Naive thymus-derived CD4-positive, alpha-beta T cell (primary cell): ENCODE measurements at regions not wholly inside any gene's neighbourhood (a gene's known extent, or its start where the extent isn't known, plus 50 kb on each side); places are given as distances from the start of the nearest gene placed in this dataset.

Experiments used
- ATAC-seq: fragments of 150-1000 bp; cut with Tn5 transposase; 2 replicates; pipeline ENCODE4 v1.10.0; 2021; ENCODE audit warnings: mild to moderate bottlenecking, moderate library complexity
- CTCF ChIA-PET: fragments of 350-600 bp; sonication (Branson Sonifier 250); formaldehyde crosslinking; loops from one replicate; lab custom pipeline; 2021; ENCODE audit warnings: antibody characterized with exemption; lab: Charles Lee
- POLR2A ChIA-PET: fragments of 350-600 bp; sonication (Branson Sonifier 250); formaldehyde crosslinking; loops from one replicate; lab custom pipeline; 2021; ENCODE audit warnings: antibody characterized with exemption, inconsistent platforms; lab: Charles Lee
- DNase-seq, 9 donors: peaks; one replicate each; pipeline versions ENCODE4 v3.0.0 to v3.0.0-alpha.2; 2020 to 2022; ENCODE audit warnings: mixed read lengths in 1 of 9
- H3K27ac ChIP-seq: one replicate; pipeline ENCODE4 v1.7.0; 2013; ENCODE audit warnings: mild to moderate bottlenecking, low read depth, low read length, moderate library complexity
- H3K27me3 ChIP-seq, 2 donors: one replicate each; pipeline ENCODE4 v1.7.0; 2013; ENCODE audit warnings: low read length in 2 of 2, mild to moderate bottlenecking in 2 of 2, moderate library complexity in 2 of 2; ENCODE audit not compliant: control insufficient read depth in 2 of 2, insufficient read depth in 2 of 2
- H3K36me3 ChIP-seq, 3 experiments: 1 replicate in 2 of 3; 2 replicates in 1 of 3; pipeline ENCODE4 v1.7.0; 2013; ENCODE audit warnings: low read length in 3 of 3, mild to moderate bottlenecking in 3 of 3, moderate library complexity in 1 of 3; ENCODE audit not compliant: insufficient read depth in 3 of 3, control insufficient read depth in 2 of 3
- H3K4me1 ChIP-seq, 2 donors: one replicate each; pipeline ENCODE4 v1.7.0; 2013; ENCODE audit warnings: low read length in 2 of 2, mild to moderate bottlenecking in 2 of 2, moderate library complexity in 1 of 2; ENCODE audit not compliant: control insufficient read depth in 2 of 2, insufficient read depth in 2 of 2
- H3K4me3 ChIP-seq: 2 replicates; pipeline ENCODE4 v1.7.0; 2013; ENCODE audit warnings: mild to moderate bottlenecking, low read length
- H3K9me3 ChIP-seq, 3 experiments: 1 replicate in 2 of 3; 2 replicates in 1 of 3; pipeline ENCODE4 v1.7.0; 2013; ENCODE audit warnings: low read length in 3 of 3; ENCODE audit not compliant: control insufficient read depth in 2 of 3
- H3K27ac Mint-ChIP-seq, 9 donors: one replicate each; pipeline ENCODE4 v1.8.0; 2020 to 2022; ENCODE audit warnings: mixed read lengths in 9 of 9, mild to moderate bottlenecking in 8 of 9, moderate library complexity in 5 of 9, inconsistent platforms in 2 of 9
- H3K27me3 Mint-ChIP-seq, 5 donors: one replicate each; pipeline ENCODE4 v1.8.0; 2021 to 2022; ENCODE audit warnings: mixed read lengths in 5 of 5, mild to moderate bottlenecking in 1 of 5
- H3K36me3 Mint-ChIP-seq, 5 donors: one replicate each; pipeline ENCODE4 v1.8.0; 2020 to 2022; ENCODE audit warnings: mixed read lengths in 5 of 5, mild to moderate bottlenecking in 3 of 5, inconsistent platforms in 1 of 5
- H3K4me1 Mint-ChIP-seq, 7 donors: one replicate each; pipeline ENCODE4 v1.8.0; 2020 to 2022; ENCODE audit warnings: mixed read lengths in 7 of 7, mild to moderate bottlenecking in 3 of 7, inconsistent platforms in 1 of 7
- H3K4me3 Mint-ChIP-seq, 10 donors: one replicate each; pipeline ENCODE4 v1.8.0; 2020 to 2022; ENCODE audit warnings: mild to moderate bottlenecking in 10 of 10, mixed read lengths in 10 of 10, moderate library complexity in 6 of 10, inconsistent platforms in 2 of 10
- H3K9me3 Mint-ChIP-seq, 11 donors: one replicate each; pipeline ENCODE4 v1.8.0; 2020 to 2022; ENCODE audit warnings: mixed read lengths in 11 of 11, mild to moderate bottlenecking in 4 of 11, inconsistent platforms in 1 of 11, moderate library complexity in 1 of 11
- intact Hi-C, 2 donors: fragments of 100-400 bp; cut with micrococcal nuclease; formaldehyde crosslinking; loops; one replicate each; pipeline ENCODE4 v1.15.1; 2023

GRCh38 chr6:137776256-137776655 lies 90.8 kb upstream of the TNFAIP3 start:
- intact Hi-C loops = no loop called here
- H3K27ac ChIP-seq = no peak overlapping the region
- peaks cover 0 to 10% (median 0%) of the 10 kb centered on the region in 5 donors for H3K36me3 Mint-ChIP-seq

DNA sequence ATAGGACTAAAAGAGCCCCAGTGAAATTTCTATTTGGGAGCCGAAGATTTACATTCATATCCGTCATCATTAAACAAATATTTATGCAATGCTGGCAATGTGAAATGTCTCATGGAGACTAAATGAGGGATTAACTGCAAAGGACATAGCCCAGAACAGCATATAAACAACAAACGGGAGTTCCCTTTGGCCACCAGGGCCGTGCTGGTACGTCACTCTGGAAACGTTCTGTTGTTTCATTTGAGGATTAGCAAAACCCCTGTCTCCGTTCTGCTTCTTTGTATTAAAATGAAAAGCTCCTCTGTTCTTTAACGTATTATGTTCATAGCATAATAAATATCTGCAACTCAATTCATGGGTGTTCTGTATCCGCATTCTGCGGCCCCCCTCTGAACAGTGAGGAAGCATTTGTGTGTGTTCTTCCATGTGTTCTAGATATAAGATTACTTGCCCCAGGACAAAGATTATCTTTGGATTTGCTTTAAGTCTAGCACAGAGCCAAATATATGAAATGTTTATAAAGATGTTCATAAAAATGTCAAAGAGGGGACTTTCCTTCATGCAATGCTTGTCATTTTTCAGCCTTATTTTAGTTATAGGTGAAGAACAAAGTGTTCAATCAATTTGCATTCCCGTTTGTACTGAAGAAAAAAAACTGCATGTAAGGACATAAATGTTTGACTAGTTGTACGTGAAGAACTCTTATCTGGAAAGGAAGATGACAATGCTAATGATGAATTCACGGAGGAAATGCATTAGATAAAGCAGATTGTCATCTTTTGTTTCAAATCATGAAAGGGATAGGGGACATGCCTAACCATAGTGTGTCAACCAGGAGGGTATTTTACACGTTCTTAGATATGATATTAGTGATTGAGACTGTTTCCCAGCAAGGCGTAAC lies 90.0 kb upstream of the TNFAIP3 start:
- no peaks in the 10 kb centered on the region for H3K4me1 Mint-ChIP-seq
- no peaks in the 10 kb centered on the region for H3K4me1 ChIP-seq
- POLR2A ChIA-PET = no interaction called here
- no peaks in the 10 kb centered on the region for H3K27me3 ChIP-seq
- no peaks in the 10 kb centered on the region for H3K9me3 ChIP-seq
- no peak overlapping the region for H3K4me3 Mint-ChIP-seq
- H3K4me3 ChIP-seq = no peak overlapping the region
- no peak overlapping the region for H3K27ac Mint-ChIP-seq
- CTCF ChIA-PET = interaction anchor here (0.6 kb wide), 1 partner anchor 189 kb away, joined by 3 read pairs; no protein-coding TSS in a partner anchor
- intact Hi-C loops = no loop called here
- peak; percentile 42 for ATAC-seq
- no peaks in the 10 kb centered on the region for H3K36me3 ChIP-seq
- H3K27me3 Mint-ChIP-seq = peaks cover 0 to 3% (median 0%) of the 10 kb centered on the region in 5 donors
- H3K9me3 Mint-ChIP-seq = peaks cover 0 to 4% (median 0%) of the 10 kb centered on the region in 11 donors
- no peak for DNase-seq
- peaks cover 0 to 10% (median 0%) of the 10 kb centered on the region in 5 donors for H3K36me3 Mint-ChIP-seq
- H3K27ac ChIP-seq = no peak overlapping the region

More at GRCh38 chr6:137776256-137776655, 90.8 kb upstream of the TNFAIP3 start:
- H3K27me3 ChIP-seq = no peaks in the 10 kb centered on the region
- Mint-ChIP-seq H3K4me1 (no peaks in the 10 kb centered on the region), H3K27ac (no peak overlapping the region), H3K27me3 (peaks cover 0 to 3% (median 0%) of the 10 kb centered on the region in 5 donors), H3K4me3 (no peak overlapping the region), H3K9me3 (peaks cover 0 to 4% (median 0%) of the 10 kb centered on the region in 11 donors)
- no peaks in the 10 kb centered on the region for H3K36me3 ChIP-seq
- H3K4me1 ChIP-seq = no peaks in the 10 kb centered on the region
- ATAC-seq = no peak
- CTCF ChIA-PET = no interaction called here
- no peak for DNase-seq
- no peak overlapping the region for H3K4me3 ChIP-seq
- H3K9me3 ChIP-seq = no peaks in the 10 kb centered on the region
- POLR2A ChIA-PET = no interaction called here

- intact Hi-C loops = no loop called here
Observed at GRCh38 chr6:137777687-137778075, 89.4 kb upstream of the TNFAIP3 start.

GRCh38 chr6:137779982-137780381 lies 87.1 kb upstream of the TNFAIP3 start:
- DNase-seq (no peak), ATAC-seq (no peak)
- no peak overlapping the region for H3K4me3 ChIP-seq
- no peaks in the 10 kb centered on the region for H3K4me1 Mint-ChIP-seq
- peaks cover 0 to 3% (median 0%) of the 10 kb centered on the region in 5 donors for H3K27me3 Mint-ChIP-seq
- H3K9me3 Mint-ChIP-seq = peaks cover 0 to 2% (median 0%) of the 10 kb centered on the region in 11 donors
- intact Hi-C loops = no loop called here
- H3K4me1 ChIP-seq = no peaks in the 10 kb centered on the region
- peaks cover 0 to 4% (median 0%) of the 10 kb centered on the region in 5 donors for H3K36me3 Mint-ChIP-seq
- no peaks in the 10 kb centered on the region for H3K9me3 ChIP-seq
- H3K27ac ChIP-seq = no peak overlapping the region
- ChIA-PET CTCF (no interaction called here), POLR2A (no interaction called here)
- no peak overlapping the region for H3K4me3 Mint-ChIP-seq
- no peaks in the 10 kb centered on the region for H3K27me3 ChIP-seq
- H3K36me3 ChIP-seq = no peaks in the 10 kb centered on the region
- H3K27ac Mint-ChIP-seq = peak overlapping the region in 2 of 9 donors; percentile 48 to 87

More at GRCh38 chr6:137777687-137778075, 89.4 kb upstream of the TNFAIP3 start:
- Mint-ChIP-seq H3K4me3 (no peak overlapping the region), H3K9me3 (peaks cover 0 to 2% (median 0%) of the 10 kb centered on the region in 11 donors), H3K4me1 (no peaks in the 10 kb centered on the region), H3K27ac (no peak overlapping the region), H3K27me3 (peaks cover 0 to 3% (median 0%) of the 10 kb centered on the region in 5 donors), H3K36me3 (peaks cover 0 to 10% (median 0%) of the 10 kb centered on the region in 5 donors)
- CTCF ChIA-PET = interaction anchor here (0.6 kb wide), 1 partner anchor 8 kb away, joined by 3 read pairs; no protein-coding TSS in a partner anchor
- Histone ChIP-seq H3K4me3 (no peak overlapping the region), H3K9me3 (no peaks in the 10 kb centered on the region), H3K27ac (no peak overlapping the region), H3K4me1 (no peaks in the 10 kb centered on the region), H3K27me3 (no peaks in the 10 kb centered on the region), H3K36me3 (no peaks in the 10 kb centered on the region)
- no peak for DNase-seq
- ATAC-seq = no peak
- POLR2A ChIA-PET = no interaction called here

GRCh38 chr6:137780447-137781034 lies 86.5 kb upstream of the TNFAIP3 start:
- no peaks in the 10 kb centered on the region for H3K9me3 ChIP-seq
- H3K27ac Mint-ChIP-seq = peak overlapping the region in 2 of 9 donors; percentile 57 to 62
- no peaks in the 10 kb centered on the region for H3K36me3 ChIP-seq
- H3K4me1 ChIP-seq = no peaks in the 10 kb centered on the region
- CTCF ChIA-PET = no interaction called here
- peaks cover 0 to 3% (median 0%) of the 10 kb centered on the region in 5 donors for H3K27me3 Mint-ChIP-seq
- peaks cover 0 to 4% (median 0%) of the 10 kb centered on the region in 5 donors for H3K36me3 Mint-ChIP-seq
- H3K27ac ChIP-seq = no peak overlapping the region
- no peak overlapping the region for H3K4me3 ChIP-seq
- no peak overlapping the region for H3K4me3 Mint-ChIP-seq
- ATAC-seq = no peak
- H3K27me3 ChIP-seq = no peaks in the 10 kb centered on the region
- no peaks in the 10 kb centered on the region for H3K4me1 Mint-ChIP-seq
- intact Hi-C loops = no loop called here
- no peak for DNase-seq
- H3K9me3 Mint-ChIP-seq = peaks cover 0 to 2% (median 0%) of the 10 kb centered on the region in 11 donors
- POLR2A ChIA-PET = no interaction called here

DNA sequence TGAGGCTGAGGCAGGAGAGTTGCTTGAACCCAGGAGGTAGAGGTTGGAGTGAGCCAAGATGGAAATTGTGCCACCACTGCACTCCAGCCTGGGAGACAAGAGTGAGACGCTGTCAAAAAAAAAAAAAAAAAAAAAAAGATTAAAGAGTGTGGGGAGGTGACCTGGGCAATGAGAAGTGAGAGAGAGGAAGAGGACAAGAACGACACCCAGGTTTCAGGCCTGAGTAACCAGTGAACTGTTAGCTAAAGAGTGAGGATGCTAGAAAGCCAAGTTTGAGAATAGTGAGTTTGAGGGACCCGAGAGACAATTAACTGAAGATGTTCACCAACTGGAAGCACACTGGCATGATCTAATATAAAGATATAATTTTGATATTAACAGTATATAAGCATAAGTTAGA lies 85.4 kb upstream of the TNFAIP3 start:
- Mint-ChIP-seq H3K4me1 (no peaks in the 10 kb centered on the region), H3K9me3 (peaks cover 0 to 2% (median 0%) of the 10 kb centered on the region in 11 donors), H3K27me3 (peaks cover 0 to 3% (median 0%) of the 10 kb centered on the region in 5 donors), H3K36me3 (peaks cover 0 to 4% (median 0%) of the 10 kb centered on the region in 5 donors), H3K4me3 (no peak overlapping the region), H3K27ac (no peak overlapping the region)
- POLR2A ChIA-PET = no interaction called here
- intact Hi-C loops = no loop called here
- Histone ChIP-seq H3K4me1 (no peaks in the 10 kb centered on the region), H3K4me3 (no peak overlapping the region), H3K27me3 (no peaks in the 10 kb centered on the region), H3K9me3 (no peaks in the 10 kb centered on the region), H3K36me3 (no peaks in the 10 kb centered on the region), H3K27ac (no peak overlapping the region)
- CTCF ChIA-PET = interaction anchor here (0.7 kb wide), 2 partner anchors 18 to 280 kb away, joined by 3 read pairs; no protein-coding TSS in a partner anchor
- DNase-seq (no peak), ATAC-seq (no peak)
